ENCODE measurements at regions not wholly inside any gene's neighbourhood (a gene's known extent, or its start where the extent isn't known, plus 50 kb on each side); places are given as distances from the start of the nearest gene placed in this dataset.

GRCh38 chr9:17986595-17986994 lies 407.7 kb downstream of the SH3GL2 start:
- Histone ChIP-seq H3K4me1 (no peaks in the 10 kb centered on the region), H3K36me3 (replicated peaks in 1 of 2; ENCODE audit: insufficient read depth in 1 of 2, low read depth in 2 of 2) (no peaks in the 10 kb centered on the region), H3K27me3 (no peaks in the 10 kb centered on the region), H3K27ac (no peak overlapping the region), H3K9me3 (peaks cover 0 to 4% (median 0%) of the 10 kb centered on the region in 3 donors), H3K4me3 (no peak overlapping the region)
- TF ChIP-seq POLR2A (IDR thresholded peaks at IDR 0.05), result no peak
- TF ChIP-seq, protein P1, sequence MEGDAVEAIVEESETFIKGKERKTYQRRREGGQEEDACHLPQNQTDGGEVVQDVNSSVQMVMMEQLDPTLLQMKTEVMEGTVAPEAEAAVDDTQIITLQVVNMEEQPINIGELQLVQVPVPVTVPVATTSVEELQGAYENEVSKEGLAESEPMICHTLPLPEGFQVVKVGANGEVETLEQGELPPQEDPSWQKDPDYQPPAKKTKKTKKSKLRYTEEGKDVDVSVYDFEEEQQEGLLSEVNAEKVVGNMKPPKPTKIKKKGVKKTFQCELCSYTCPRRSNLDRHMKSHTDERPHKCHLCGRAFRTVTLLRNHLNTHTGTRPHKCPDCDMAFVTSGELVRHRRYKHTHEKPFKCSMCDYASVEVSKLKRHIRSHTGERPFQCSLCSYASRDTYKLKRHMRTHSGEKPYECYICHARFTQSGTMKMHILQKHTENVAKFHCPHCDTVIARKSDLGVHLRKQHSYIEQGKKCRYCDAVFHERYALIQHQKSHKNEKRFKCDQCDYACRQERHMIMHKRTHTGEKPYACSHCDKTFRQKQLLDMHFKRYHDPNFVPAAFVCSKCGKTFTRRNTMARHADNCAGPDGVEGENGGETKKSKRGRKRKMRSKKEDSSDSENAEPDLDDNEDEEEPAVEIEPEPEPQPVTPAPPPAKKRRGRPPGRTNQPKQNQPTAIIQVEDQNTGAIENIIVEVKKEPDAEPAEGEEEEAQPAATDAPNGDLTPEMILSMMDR (IDR thresholded peaks at IDR 0.05), result no peak
- intact Hi-C loops (cut with DNase I), result no loop called here
- no peak for DNase-seq
- ATAC-seq, result no peak

DNA sequence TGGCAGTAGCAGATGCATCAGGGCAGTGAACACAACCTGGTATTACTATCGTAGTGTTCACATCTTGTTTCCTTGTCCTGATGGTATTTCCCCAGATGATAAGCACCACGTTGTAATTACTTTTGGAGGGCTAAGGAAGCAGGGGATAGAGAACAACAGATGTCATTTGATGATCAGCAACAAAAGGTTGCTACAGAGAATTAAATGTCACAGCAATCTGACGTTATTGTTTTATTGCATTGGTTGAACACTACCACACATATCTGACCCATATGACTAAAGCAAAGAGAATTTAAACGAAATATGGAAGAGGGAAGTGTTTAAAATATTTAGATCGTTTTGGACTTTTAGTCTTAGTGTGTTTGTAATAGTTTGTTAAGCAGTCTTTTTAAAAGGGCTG lies 408.3 kb downstream of the SH3GL2 start:
- ATAC-seq, result no peak
- Histone ChIP-seq H3K36me3 (replicated peaks in 1 of 2; ENCODE audit: insufficient read depth in 1 of 2, low read depth in 2 of 2) (no peaks in the 10 kb centered on the region), H3K4me3 (no peak overlapping the region), H3K27me3 (no peaks in the 10 kb centered on the region), H3K4me1 (no peaks in the 10 kb centered on the region), H3K9me3 (peaks cover 0 to 4% (median 0%) of the 10 kb centered on the region in 3 donors), H3K27ac (no peak overlapping the region)
- intact Hi-C loops (cut with DNase I), result no loop called here
- no peak for TF ChIP-seq POLR2A (IDR thresholded peaks at IDR 0.05)
- TF ChIP-seq, protein P1 (IDR thresholded peaks at IDR 0.05), result no peak
- 36% methylated on average over 5 of the region's 5 CpGs for WGBS, 2 donors
- no peak for DNase-seq

DNA sequence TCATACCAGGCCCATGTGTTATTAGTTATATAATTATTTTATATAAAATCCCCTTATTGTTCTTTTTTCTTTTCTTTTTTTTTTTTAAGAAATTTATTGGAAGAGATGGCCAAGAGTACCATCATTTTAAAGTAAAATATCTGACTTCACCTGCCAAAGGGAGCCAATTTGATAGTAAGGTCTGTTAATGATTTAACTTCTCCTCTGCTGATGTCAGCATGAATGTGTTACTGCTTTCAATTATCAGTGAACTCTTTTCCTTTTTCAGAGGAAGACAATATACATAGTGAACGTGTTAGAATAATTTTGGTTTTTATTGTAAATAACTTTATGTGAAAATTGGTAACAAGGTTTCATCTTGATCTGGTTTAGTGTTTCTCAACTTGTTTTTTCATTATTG lies 409.6 kb downstream of the SH3GL2 start:
- no peak for TF ChIP-seq POLR2A (IDR thresholded peaks at IDR 0.05)
- TF ChIP-seq, protein P1 (IDR thresholded peaks at IDR 0.05), result no peak
- Histone ChIP-seq H3K27me3 (no peaks in the 10 kb centered on the region), H3K9me3 (peaks cover 0 to 4% (median 0%) of the 10 kb centered on the region in 3 donors), H3K4me1 (no peaks in the 10 kb centered on the region), H3K36me3 (replicated peaks in 1 of 2; ENCODE audit: insufficient read depth in 1 of 2, low read depth in 2 of 2) (no peaks in the 10 kb centered on the region), H3K4me3 (no peak overlapping the region), H3K27ac (no peak overlapping the region)
- WGBS, 2 donors, result 20 to 24% methylated on average over 1 of the region's 1 CpG
- no peak for ATAC-seq
- intact Hi-C loops (cut with DNase I), result no loop called here
- DNase-seq, result no peak

DNA sequence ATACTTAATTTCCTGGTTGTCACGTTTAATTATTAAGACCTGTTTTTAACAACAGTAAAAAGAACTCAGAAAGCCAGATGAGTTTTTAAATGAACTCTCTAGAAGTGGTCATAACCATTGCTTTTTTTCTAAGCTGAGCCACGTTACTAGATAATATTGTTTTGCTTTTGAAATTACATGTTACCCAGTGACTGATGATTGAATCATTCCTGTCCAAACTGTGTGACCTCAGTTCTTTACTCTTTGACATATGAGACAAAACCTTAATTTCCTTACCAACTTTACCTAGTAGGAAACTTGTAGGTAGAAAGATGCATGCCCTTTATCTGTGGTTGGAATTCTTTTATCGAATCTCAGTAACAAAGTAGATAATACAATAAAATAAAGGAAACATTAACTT lies 411.7 kb downstream of the SH3GL2 start:
- ATAC-seq, result no peak
- H3K4me3 ChIP-seq, result no peak overlapping the region
- 47 to 52% methylated on average over 3 of the region's 3 CpGs for WGBS, 2 donors
- intact Hi-C loops (cut with DNase I), result no loop called here
- peaks cover 0 to 4% (median 0%) of the 10 kb centered on the region in 3 donors for H3K9me3 ChIP-seq
- no peaks in the 10 kb centered on the region for H3K4me1 ChIP-seq
- no peak for DNase-seq
- H3K27me3 ChIP-seq, result no peaks in the 10 kb centered on the region
- TF ChIP-seq POLR2A (IDR thresholded peaks at IDR 0.05), result no peak
- TF ChIP-seq, protein P1 (IDR thresholded peaks at IDR 0.05), result no peak
- H3K27ac ChIP-seq, result no peak overlapping the region
- no peaks in the 10 kb centered on the region for H3K36me3 ChIP-seq (replicated peaks in 1 of 2; ENCODE audit: insufficient read depth in 1 of 2, low read depth in 2 of 2)

DNA sequence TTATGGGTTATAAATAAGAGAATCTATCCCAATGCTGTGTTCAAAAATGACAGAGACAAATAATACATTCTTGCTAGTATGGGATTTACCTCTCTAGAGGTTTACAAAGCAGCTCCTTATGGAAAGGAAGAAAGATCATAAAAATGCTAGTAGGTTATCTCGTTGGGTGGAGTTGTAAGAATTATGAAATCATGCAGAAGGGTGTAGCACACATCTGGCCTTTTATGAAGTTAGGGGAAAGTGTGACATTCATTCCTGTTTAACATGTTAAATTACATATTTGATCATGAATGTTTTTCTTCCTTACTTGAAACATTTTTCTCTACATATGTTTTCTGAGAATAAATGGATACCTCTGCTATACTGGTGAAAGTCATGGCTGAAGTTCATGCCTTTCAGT lies 414.2 kb downstream of the SH3GL2 start:
- no peak for TF ChIP-seq POLR2A (IDR thresholded peaks at IDR 0.05)
- TF ChIP-seq, protein P1 (IDR thresholded peaks at IDR 0.05), result no peak
- intact Hi-C loops (cut with DNase I), result no loop called here
- no peaks in the 10 kb centered on the region for H3K27me3 ChIP-seq
- H3K27ac ChIP-seq, result no peak overlapping the region
- no peaks in the 10 kb centered on the region for H3K9me3 ChIP-seq
- H3K36me3 ChIP-seq (replicated peaks in 1 of 2; ENCODE audit: insufficient read depth in 1 of 2, low read depth in 2 of 2), result no peaks in the 10 kb centered on the region
- WGBS, 2 donors, result 41 to 53% methylated on average over 1 of the region's 1 CpG
- no peak overlapping the region for H3K4me3 ChIP-seq
- DNase-seq (no peak), ATAC-seq (no peak)
- H3K4me1 ChIP-seq, result no peaks in the 10 kb centered on the region
